Heart left ventricle (tissue), 16 donors: ENCODE measurements at regions not wholly inside any gene's neighbourhood (a gene's known extent, or its start where the extent isn't known, plus 50 kb on each side); places are given as distances from the start of the nearest gene placed in this dataset.

ENCODE experiments used
- ATAC-seq, 4 donors: fragments of 200-7000 bp; cut with Tn5 transposase; one replicate each; pipeline ENCODE4 v1.9.1; 2020 to 2022; ENCODE audit warnings: moderate library complexity in 4 of 4, mild to moderate bottlenecking in 3 of 4, moderate number of reproducible peaks in 1 of 4
- DNase-seq, 5 donors: peaks; one replicate each; pipeline ENCODE4 v3.0.0-alpha.2; 2020
- H3K27ac ChIP-seq, 12 donors: fragments of 200-600 bp; sonication (generic) in 4 of 12; one replicate each; pipeline versions ENCODE4 v1.5.0 to v1.8.0; 2016 to 2022; ENCODE audit warnings: mild to moderate bottlenecking in 2 of 12
- H3K27me3 ChIP-seq, 9 donors: fragments of 200-600 bp; sonication (generic) in 2 of 9; one replicate each; pipeline versions ENCODE4 v1.5.1 to v1.8.0; 2016 to 2022; ENCODE audit warnings: mild to moderate bottlenecking in 3 of 9
- H3K36me3 ChIP-seq, 9 donors: fragments of 200-600 bp; sonication (generic) in 2 of 9; one replicate each; pipeline versions ENCODE4 v1.5.0 to v1.8.0; 2018 to 2022; ENCODE audit warnings: mild to moderate bottlenecking in 2 of 9
- H3K4me1 ChIP-seq, 12 donors: fragments of 200-600 bp; sonication (generic) in 4 of 12; one replicate each; pipeline versions ENCODE4 v1.5.0 to v1.8.0; 2016 to 2022; ENCODE audit warnings: mild to moderate bottlenecking in 3 of 12
- H3K4me3 ChIP-seq, 12 donors: fragments of 200-600 bp; sonication (generic) in 4 of 12; one replicate each; pipeline versions ENCODE4 v1.5.0 to v1.8.0; 2017 to 2022; ENCODE audit warnings: mild to moderate bottlenecking in 9 of 12, moderate library complexity in 4 of 12
- H3K9me3 ChIP-seq, 12 donors: fragments of 200-600 bp; sonication (generic) in 4 of 12; one replicate each; pipeline versions ENCODE4 v1.5.0 to v1.8.0; 2016 to 2022; ENCODE audit warnings: mild to moderate bottlenecking in 1 of 12
- CTCF ChIP-seq, 12 donors: fragments of 200-600 bp; sonication (generic) in 4 of 12; IDR thresholded peaks; one replicate each; pipeline versions ENCODE4 v1.5.0 to v1.8.0; 2018 to 2022; ENCODE audit warnings: antibody characterized with exemption in 12 of 12, mild to moderate bottlenecking in 5 of 12
- POLR2A ChIP-seq, 2 donors: fragments of 450-650 bp; IDR thresholded peaks; one replicate each; pipeline ENCODE4 v1.6.1; 2017; ENCODE audit warnings: antibody characterized with exemption in 2 of 2, mild to moderate bottlenecking in 2 of 2, moderate library complexity in 2 of 2
- WGBS, 4 donors: extraction: QIAGEN DNeasy Blood & Tissue Kit in 2 of 4; methylation state at CpG; one replicate each; pipeline versions ENCODE4 v1.1.5 to v1.1.7; 2013 to 2018; 5-methylcytosine and 5-hydroxymethylcytosine counted together
- intact Hi-C, 10 donors: fragments of 100-400 bp; cut with DNase I; formaldehyde crosslinking; loops; one replicate each; pipeline versions ENCODE4 v1.11.1 to v1.14.2; 2022
- donor health status: ischemic (EF 13 %, LVEDD 7.1; RV severe dilation, severe dysfunction).
- donor health status: healthy with polysubstance abuse.
- donor health status: DM: no; HTN: yes; CAD: no.
- donor health status: DM: no; HTN: no; CAD: no.
- donor health status: ischemic (EF 25% LVEDD 6.9; RV normal size, moderate dysfunction).
- donor health status: ischemic (EF 25% LVEDD 5.7; RV mildly dilated, moderate dysfunction).
- donor health status: healthy.
- donor health status: DM: yes; HTN: yes; CAD: no.
- donor health status: ischemic (EF 35%, LVEDD 5.7; RV mildly dilated, moderate dysfunction).
- donor health status: nonischemic (EF 11% LVEDD 7.7; RV severe dilation, severe dysfunction).
- donor health status: DM: yes; HTN: yes; CAD: no.
- donor health status: PGD.
- donor health status: ischemic (EF 29% LVEDD 5.4; RV normal size, mild dysfunction).
- donor health status: nonischemic (EF 23%, LVEDD 6.1; RV moderate dilation, normal function).

- ATAC-seq: no peak
- peaks cover 0 to 44% (median 17%) of the 10 kb centered on the region in 12 donors for H3K9me3 ChIP-seq
- no peaks in the 10 kb centered on the region for H3K36me3 ChIP-seq
- 88 to 94% (median 92%) methylated on average over 2 of the region's 2 CpGs for WGBS, 4 donors
- DNase-seq: no peak
- no peak overlapping the region for H3K27ac ChIP-seq
- H3K4me3 ChIP-seq: no peak overlapping the region
- no peak for TF ChIP-seq CTCF (IDR thresholded peaks at IDR 0.05)
- no peak for TF ChIP-seq POLR2A (IDR thresholded peaks at IDR 0.05)
- intact Hi-C loops: no loop called here
- H3K27me3 ChIP-seq: no peaks in the 10 kb centered on the region
- no peaks in the 10 kb centered on the region for H3K4me1 ChIP-seq
These were observed 317.9 kb upstream of the MEF2C start for GRCh38 chr5:89200899-89201298.

GRCh38 chr5:89199306-89199705 is 316.3 kb upstream of the MEF2C start:
- intact Hi-C loops: no loop called here
- Histone ChIP-seq H3K36me3 (no peaks in the 10 kb centered on the region), H3K27me3 (no peaks in the 10 kb centered on the region), H3K4me1 (no peaks in the 10 kb centered on the region), H3K9me3 (peaks cover 0 to 56% (median 17%) of the 10 kb centered on the region in 12 donors), H3K27ac (no peak overlapping the region), H3K4me3 (no peak overlapping the region)
- TF ChIP-seq POLR2A (IDR thresholded peaks at IDR 0.05) (no peak), CTCF (IDR thresholded peaks at IDR 0.05) (no peak)
- ATAC-seq (no peak), DNase-seq (no peak)
- WGBS, 4 donors: 82 to 93% (median 85%) methylated on average over 2 of the region's 2 CpGs

- intact Hi-C loops: no loop called here
- Histone ChIP-seq H3K4me1 (peaks cover 0 to 8% (median 0%) of the 10 kb centered on the region in 12 donors), H3K36me3 (no peaks in the 10 kb centered on the region), H3K9me3 (peaks cover 0 to 27% (median 0%) of the 10 kb centered on the region in 12 donors), H3K4me3 (no peak overlapping the region), H3K27me3 (no peaks in the 10 kb centered on the region), H3K27ac (no peak overlapping the region)
- no peak for ATAC-seq
- DNase-seq: no peak
- TF ChIP-seq CTCF (IDR thresholded peaks at IDR 0.05) (no peak), POLR2A (IDR thresholded peaks at IDR 0.05) (no peak)
- 62 to 75% (median 63%) methylated on average over 2 of the region's 2 CpGs for WGBS, 4 donors
These were observed 308.4 kb upstream of the MEF2C start for GRCh38 chr5:89191374-89191773.

- Histone ChIP-seq H3K4me1 (peaks cover 0 to 8% (median 0%) of the 10 kb centered on the region in 12 donors), H3K27me3 (no peaks in the 10 kb centered on the region), H3K9me3 (peaks cover 0 to 20% (median 0%) of the 10 kb centered on the region in 12 donors), H3K4me3 (no peak overlapping the region), H3K36me3 (no peaks in the 10 kb centered on the region), H3K27ac (no peak overlapping the region)
- 78 to 90% (median 86%) methylated on average over 3 of the region's 3 CpGs for WGBS, 4 donors
- no peak for DNase-seq
- no peak for ATAC-seq
- intact Hi-C loops: no loop called here
- TF ChIP-seq POLR2A (IDR thresholded peaks at IDR 0.05): no peak
- no peak for TF ChIP-seq CTCF (IDR thresholded peaks at IDR 0.05)
These were observed 307.7 kb upstream of the MEF2C start for GRCh38 chr5:89190515-89191265.
